GM12878 (cell line): ENCODE measurements at regions not wholly inside any gene's neighbourhood (a gene's known extent, or its start where the extent isn't known, plus 50 kb on each side); places are given as distances from the start of the nearest gene placed in this dataset.
"Not testable (repeated sequence)": the region's sequence is repeated elsewhere in the genome, so short reads cannot be mapped to it uniquely, and the experiment has no call there.

ENCODE experiments used
- ATAC-seq: fragments of 200-7000 bp; cut with Tn5 transposase; 3 replicates; pipeline ENCODE4 v1.9.1; 2020; ENCODE audit warnings: mild to moderate bottlenecking, moderate library complexity
- BruUV-seq: library from RNA; stranded (reverse); fragments of 400-500 nt; replicated peaks from 2 replicates; lab custom pipeline; 2021; lab: Mats Ljungman, UMichigan
- CTCF ChIA-PET: fragments of 300-600 bp; sonication (Branson Sonifier 250); formaldehyde crosslinking; extraction: SDS; loops from one replicate; lab custom pipeline; 2021; ENCODE audit warnings: inconsistent platforms; lab: Yijun Ruan, JAX
- POLR2A ChIA-PET: fragments of 350-600 bp; formaldehyde crosslinking; extraction: SDS; loops from one replicate; lab custom pipeline; 2021; ENCODE audit warnings: inconsistent platforms; lab: Charles Lee
- RAD21 ChIA-PET: fragments of 300-600 bp; sonication (Branson Sonifier 250); formaldehyde crosslinking; loops from one replicate; lab custom pipeline; 2023; ENCODE audit warnings: antibody characterized with exemption; ENCODE audit not compliant: unreplicated experiment; lab: Charles Lee
- SMC1A ChIA-PET: fragments of 300-600 bp; sonication (Branson Sonifier 250); formaldehyde crosslinking; loops from one replicate; lab custom pipeline; 2023; ENCODE audit not compliant: unreplicated experiment, uncharacterized antibody; lab: Charles Lee
- DNase-seq: peaks from one replicate; pipeline ENCODE4 v3.0.0-alpha.2; 2011; ENCODE audit warnings: low read depth, low spot score
- FAIRE-seq: peaks from 3 replicates; lab custom pipeline; 2011; peaks lifted over from hg19 to GRCh38; lab: Jason Lieb, UNC
- H2AFZ ChIP-seq: 2 replicates; pipeline ENCODE4 v1.6.0; 2011; ENCODE audit warnings: low read depth, low read length, control low read depth; ENCODE audit not compliant: control insufficient read depth
- H3K27ac ChIP-seq: 2 replicates; pipeline ENCODE4 v1.5.1; 2011; ENCODE audit warnings: control low read depth; ENCODE audit not compliant: control insufficient read depth, insufficient read depth
- H3K27me3 ChIP-seq, 2 experiments: replicated peaks in 1 of 2; 2 replicates each; pipeline versions ENCODE4 v1.6.0 to v1.6.1; 2011; ENCODE audit warnings: low read length in 1 of 2; ENCODE audit not compliant: control insufficient read depth in 2 of 2, insufficient read depth in 2 of 2
- H3K36me3 ChIP-seq, 2 experiments: 2 replicates each; pipeline ENCODE4 v1.5.1; 2011; ENCODE audit warnings: low read length in 1 of 2; ENCODE audit not compliant: control insufficient read depth in 2 of 2, insufficient read depth in 2 of 2
- H3K4me1 ChIP-seq: 2 replicates; pipeline ENCODE4 v1.6.1; 2011; ENCODE audit warnings: mild to moderate bottlenecking, low read length, moderate library complexity, mixed read lengths; ENCODE audit not compliant: control insufficient read depth, insufficient read depth
- H3K4me2 ChIP-seq: 2 replicates; pipeline ENCODE4 v1.6.0; 2011; ENCODE audit warnings: control low read depth; ENCODE audit not compliant: control insufficient read depth, insufficient read depth
- H3K4me3 ChIP-seq: fragments of 200-600 bp; sonication (generic); 2 replicates; pipeline ENCODE4 v1.5.1; 2016
- H3K79me2 ChIP-seq: 2 replicates; pipeline ENCODE4 v1.6.0; 2011; ENCODE audit warnings: low read length; ENCODE audit not compliant: control insufficient read depth, insufficient read depth
- H3K9ac ChIP-seq: 2 replicates; pipeline ENCODE4 v1.8.0; 2011; ENCODE audit warnings: low read length, control low read depth, mixed read lengths; ENCODE audit not compliant: control insufficient read depth, insufficient read depth
- H3K9me3 ChIP-seq: replicated peaks from 3 replicates; pipeline ENCODE4 v1.5.1; 2011; ENCODE audit warnings: mild to moderate bottlenecking, low read length; ENCODE audit not compliant: control insufficient read depth, insufficient read depth
- H4K20me1 ChIP-seq: 2 replicates; pipeline ENCODE4 v1.6.0; 2011; ENCODE audit not compliant: control insufficient read depth, insufficient read depth
- WGBS: methylation state at CpG from one replicate; pipeline ENCODE4 v1.1.6; 2016; ENCODE audit warnings: low lambda C conversion rate; ENCODE audit not compliant: insufficient replicate concordance, insufficient coverage; ENCODE audit errors: missing lambda C conversion rate; 5-methylcytosine and 5-hydroxymethylcytosine counted together
- in situ Hi-C: fragments of 300-500 bp; cut with MboI; formaldehyde crosslinking; loops from 9 replicates; pipeline ENCODE4 v1.14.3; 2018; ENCODE audit warnings: mixed read lengths
- intact Hi-C: fragments of 100-400 bp; cut with micrococcal nuclease; formaldehyde crosslinking; loops from one replicate; pipeline ENCODE4 v1.14.2; 2022; ENCODE audit not compliant: unreplicated experiment

DNA sequence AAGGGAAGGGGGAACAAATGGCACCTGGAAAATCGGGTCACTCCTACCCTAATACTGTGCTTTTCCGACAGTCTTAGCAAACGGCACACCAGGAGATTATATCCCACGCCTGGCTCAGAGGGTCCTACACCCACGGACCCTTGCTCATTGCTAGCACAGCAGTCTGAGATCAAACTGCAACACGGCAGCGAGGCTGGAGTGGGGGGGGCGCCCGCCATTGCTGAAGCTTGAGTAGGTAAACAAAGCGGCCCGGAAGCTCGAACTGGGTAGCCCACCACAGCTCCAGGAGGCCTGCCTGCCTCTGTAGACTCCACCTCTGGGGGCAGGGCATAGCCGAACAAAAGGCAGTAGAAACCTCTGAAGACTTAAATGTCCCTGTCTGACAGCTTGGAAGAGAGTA, 82.1 kb upstream of the SIM2 start:
- H4K20me1 ChIP-seq, H3K79me2 ChIP-seq, H3K36me3 ChIP-seq, BruUV-seq, SMC1A ChIA-PET, ATAC-seq, POLR2A ChIA-PET, intact Hi-C loops, DNase-seq, in situ Hi-C loops, H3K27ac ChIP-seq, H3K4me1 ChIP-seq, RAD21 ChIA-PET, H3K9ac ChIP-seq, H3K4me3 ChIP-seq, H2AFZ ChIP-seq, FAIRE-seq, H3K9me3 ChIP-seq, H3K4me2 ChIP-seq, H3K27me3 ChIP-seq: not testable (repeated sequence)
- WGBS = 62% methylated on average over 13 of the region's 13 CpGs
- CTCF ChIA-PET = interaction anchor here (1.4 kb wide), 1 partner anchor 14 kb away, joined by 3 read pairs; no protein-coding TSS in a partner anchor

DNA sequence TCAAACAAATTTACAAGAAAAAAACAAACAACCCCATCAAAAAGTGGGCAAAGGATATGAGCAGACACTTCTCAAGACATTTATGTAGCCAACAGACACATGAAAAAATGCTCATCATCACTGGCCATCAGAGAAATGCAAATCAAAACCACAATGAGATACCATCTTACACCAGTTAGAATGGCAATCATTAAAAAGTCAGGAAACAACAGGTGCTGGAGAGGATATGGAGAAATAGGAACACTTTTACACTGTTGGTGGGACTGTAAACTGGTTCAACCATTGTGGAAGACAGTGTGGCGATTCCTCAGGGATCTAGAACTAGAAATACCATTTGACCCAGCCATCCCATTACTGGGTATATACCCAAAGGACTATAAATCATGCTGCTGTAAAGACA, 77.1 kb upstream of the SIM2 start:
- H3K36me3 ChIP-seq, SMC1A ChIA-PET: not testable (repeated sequence)

More for the DNA sequence above, 77.1 kb upstream of the SIM2 start:
- POLR2A ChIA-PET, H3K9me3 ChIP-seq, FAIRE-seq, RAD21 ChIA-PET, DNase-seq, BruUV-seq, intact Hi-C loops, H3K27ac ChIP-seq, H4K20me1 ChIP-seq, H3K27me3 ChIP-seq, H3K9ac ChIP-seq, CTCF ChIA-PET, H3K79me2 ChIP-seq, H3K4me2 ChIP-seq, H2AFZ ChIP-seq, H3K4me3 ChIP-seq, in situ Hi-C loops, H3K4me1 ChIP-seq, ATAC-seq: not testable (repeated sequence)
- 0% methylated on average over 1 of the region's 1 CpG for WGBS
